HepG2 (cell line): ENCODE measurements at regions not wholly inside any gene's neighbourhood (a gene's known extent, or its start where the extent isn't known, plus 50 kb on each side); places are given as distances from the start of the nearest gene placed in this dataset.

Experiments used
- ATAC-seq: fragments of 200-7000 bp; cut with Tn5 transposase; 3 replicates; pipeline ENCODE4 v1.9.1; 2020; ENCODE audit warnings: mild to moderate bottlenecking, moderate library complexity
- BruUV-seq: library from RNA; stranded (reverse); fragments of 400-500 nt; replicated peaks from 2 replicates; lab custom pipeline; 2021; lab: Mats Ljungman, UMichigan
- CTCF ChIA-PET: fragments of 300-600 bp; formaldehyde crosslinking; extraction: SDS; loops from one replicate; lab custom pipeline; 2021; ENCODE audit warnings: low total read pairs, inconsistent platforms, low intra/inter-chr PET ratio; lab: Yijun Ruan, JAX
- POLR2A ChIA-PET: fragments of 350-600 bp; sonication (Branson Sonifier 250); formaldehyde crosslinking; loops from one replicate; lab custom pipeline; 2020; ENCODE audit warnings: antibody characterized with exemption, inconsistent platforms; lab: Yijun Ruan, JAX
- DNase-seq: peaks from one replicate; pipeline ENCODE4 v3.0.0-alpha.2; 2015; ENCODE audit warnings: low spot score
- FAIRE-seq: peaks from 3 replicates; lab custom pipeline; 2011; peaks lifted over from hg19 to GRCh38; lab: Jason Lieb, UNC
- H2AFZ ChIP-seq: one replicate; pipeline ENCODE4 v1.6.1; 2011; ENCODE audit warnings: low read length, inconsistent platforms
- H3K27ac ChIP-seq: fragments of 300-600 bp; 3 replicates; pipeline ENCODE4 v1.8.0; 2011; ENCODE audit warnings: mixed run types, mild to moderate bottlenecking, mixed read lengths, low read length, inconsistent platforms; ENCODE audit not compliant: insufficient read depth; ENCODE audit errors: extremely low read length
- H3K27me3 ChIP-seq, 2 experiments: fragments of 200-600 bp in 1 of 2; 2 replicates in 1 of 2; 3 replicates in 1 of 2; pipeline versions ENCODE4 v1.6.0 to v1.8.0; 2011; ENCODE audit warnings: low read length in 2 of 2, mild to moderate bottlenecking in 2 of 2, moderate library complexity in 2 of 2, inconsistent platforms in 1 of 2; ENCODE audit not compliant: insufficient read depth in 2 of 2, control insufficient read depth in 1 of 2
- H3K36me3 ChIP-seq, 2 experiments: fragments of 200-600 bp in 1 of 2; replicated peaks in 1 of 2; 2 replicates in 1 of 2; 3 replicates in 1 of 2; pipeline versions ENCODE4 v1.5.1 to v1.8.0; 2011; ENCODE audit warnings: low read length in 2 of 2, inconsistent platforms in 1 of 2; ENCODE audit not compliant: insufficient read depth in 2 of 2, control insufficient read depth in 1 of 2
- H3K4me1 ChIP-seq: 2 replicates; pipeline ENCODE4 v1.5.1; 2012; ENCODE audit warnings: low read length, inconsistent platforms; ENCODE audit not compliant: insufficient read depth
- H3K4me2 ChIP-seq: 2 replicates; pipeline ENCODE4 v1.6.0; 2011; ENCODE audit warnings: low read depth, low read length, inconsistent platforms
- H3K4me3 ChIP-seq, 3 experiments: fragments of 200-600 bp in 1 of 3; sonication (generic), shearing (Covaris generic) in 1 of 3; replicated peaks in 1 of 3; 2 replicates each; pipeline ENCODE4 v1.5.1; 2011 to 2016; ENCODE audit warnings: low read length in 3 of 3, inconsistent platforms in 2 of 3, low read depth in 2 of 3, mild to moderate bottlenecking in 2 of 3, control low read depth in 1 of 3, mixed read lengths in 1 of 3; ENCODE audit not compliant: insufficient read depth in 1 of 3
- H3K79me2 ChIP-seq: one replicate; pipeline ENCODE4 v1.6.1; 2011; ENCODE audit warnings: low read length, inconsistent platforms; ENCODE audit not compliant: insufficient read depth
- H3K9ac ChIP-seq: 2 replicates; pipeline ENCODE4 v1.6.0; 2011; ENCODE audit warnings: mild to moderate bottlenecking, low read depth, low read length, inconsistent platforms; ENCODE audit not compliant: insufficient read depth
- H3K9me3 ChIP-seq: 2 replicates; pipeline ENCODE4 v1.5.1; 2012; ENCODE audit warnings: mild to moderate bottlenecking, low read length
- H4K20me1 ChIP-seq: 2 replicates; pipeline ENCODE4 v1.6.0; 2011; ENCODE audit warnings: inconsistent platforms, mild to moderate bottlenecking, low read length, moderate library complexity; ENCODE audit not compliant: insufficient read depth
- FOXM1 ChIP-seq: sonication (generic); formaldehyde crosslinking; IDR thresholded peaks from 2 replicates; pipeline ENCODE4 v1.5.0; 2020; ENCODE audit warnings: missing genetic modification reagents
- JUNB ChIP-seq: sonication (generic); formaldehyde crosslinking; IDR thresholded peaks from 2 replicates; pipeline ENCODE4 v1.8.0; 2022; ENCODE audit warnings: missing genetic modification reagents, mild to moderate bottlenecking, borderline replicate concordance
- MAFF ChIP-seq: IDR thresholded peaks from 2 replicates; pipeline ENCODE4 v1.6.1; 2011; ENCODE audit warnings: low read depth, low read length, improper control_type of control experiment
- MAFG ChIP-seq: sonication (generic); formaldehyde crosslinking; IDR thresholded peaks from 2 replicates; pipeline ENCODE4 v1.5.1; 2020; ENCODE audit warnings: mild to moderate bottlenecking, missing genetic modification reagents
- MAFK ChIP-seq, 2 experiments: IDR thresholded peaks in 1 of 2; conservative IDR thresholded peaks in 1 of 2; 2 replicates each; pipeline ENCODE4 v1.6.1; 2011; ENCODE audit warnings: improper control_type of control experiment in 2 of 2, low read length in 2 of 2
- MLLT10 ChIP-seq: sonication (generic); formaldehyde crosslinking; IDR thresholded peaks from 2 replicates; pipeline ENCODE4 v1.4.0; 2020; ENCODE audit warnings: missing genetic modification reagents
- POLR2A ChIP-seq, 2 experiments: IDR thresholded peaks; 2 replicates each; pipeline ENCODE4 v1.6.1; 2011; ENCODE audit warnings: low read depth in 2 of 2, low read length in 2 of 2, mild to moderate bottlenecking in 1 of 2, moderate library complexity in 1 of 2; ENCODE audit not compliant: insufficient read depth in 1 of 2
- RAD51 ChIP-seq: fragments of 450-650 bp; IDR thresholded peaks from 2 replicates; pipeline ENCODE4 v1.6.1; 2016; ENCODE audit warnings: borderline replicate concordance
- SOX5 ChIP-seq: IDR thresholded peaks from 2 replicates; pipeline ENCODE4 v1.6.1; 2016; ENCODE audit warnings: borderline replicate concordance
- THYN1 ChIP-seq: sonication (generic); formaldehyde crosslinking; IDR thresholded peaks from 2 replicates; pipeline ENCODE4 v1.8.1; 2023; ENCODE audit warnings: low read depth, mild to moderate bottlenecking, moderate library complexity, missing genetic modification reagents, borderline replicate concordance
- ZFP1 ChIP-seq: IDR thresholded peaks from 2 replicates; pipeline ENCODE4 v1.6.1; 2016
- ZMAT3 ChIP-seq: sonication (generic); formaldehyde crosslinking; conservative IDR thresholded peaks from 2 replicates; pipeline ENCODE4 v1.7.0; 2021; ENCODE audit warnings: missing genetic modification reagents
- ZNF354B ChIP-seq: sonication (generic); formaldehyde crosslinking; IDR thresholded peaks from 2 replicates; pipeline ENCODE4 v1.8.0; 2022; ENCODE audit warnings: mild to moderate bottlenecking, missing genetic modification reagents
- ZNF7 ChIP-seq: IDR thresholded peaks from 2 replicates; pipeline ENCODE4 v1.6.1; 2016; ENCODE audit warnings: missing biosample characterization, missing genetic modification reagents
- ZNF720 ChIP-seq: sonication (generic); formaldehyde crosslinking; IDR thresholded peaks from 2 replicates; pipeline ENCODE4 v1.4.0; 2020; ENCODE audit warnings: missing genetic modification reagents
- WGBS: methylation state at CpG from one replicate; pipeline ENCODE4 v1.1.6; 2017; ENCODE audit warnings: low lambda C conversion rate; 5-methylcytosine and 5-hydroxymethylcytosine counted together
- in situ Hi-C: cut with HindIII; loops from 2 replicates; pipeline ENCODE4 v1.10.0; 2017; ENCODE audit warnings: low pct_unique_long_range_greater_than_20kb; ENCODE audit not compliant: extremely low pct_ligation_motif_present
- intact Hi-C: fragments of 100-400 bp; cut with micrococcal nuclease; formaldehyde crosslinking; loops from one replicate; pipeline ENCODE4 v1.10.0; 2022; ENCODE audit not compliant: unreplicated experiment
- TF ChIP-seq, protein P1 (sequence below): sonication (generic); formaldehyde crosslinking; IDR thresholded peaks from 2 replicates; pipeline ENCODE4 v1.4.0; 2020; ENCODE audit warnings: missing genetic modification reagents, borderline replicate concordance
- TF ChIP-seq, protein P2 (sequence below): IDR thresholded peaks from 2 replicates; pipeline ENCODE4 v1.6.1; 2016; ENCODE audit warnings: mild to moderate bottlenecking, missing biosample characterization, missing genetic modification reagents
- TF ChIP-seq, protein P3 (sequence below): sonication (generic); formaldehyde crosslinking; IDR thresholded peaks from 2 replicates; pipeline ENCODE4 v1.4.0; 2020; ENCODE audit warnings: missing genetic modification reagents
- TF ChIP-seq, protein P4 (sequence below): sonication (generic); formaldehyde crosslinking; IDR thresholded peaks from 2 replicates; pipeline ENCODE4 v1.9.0; 2022; ENCODE audit warnings: missing genetic modification reagents, mild to moderate bottlenecking, borderline replicate concordance

DNA sequence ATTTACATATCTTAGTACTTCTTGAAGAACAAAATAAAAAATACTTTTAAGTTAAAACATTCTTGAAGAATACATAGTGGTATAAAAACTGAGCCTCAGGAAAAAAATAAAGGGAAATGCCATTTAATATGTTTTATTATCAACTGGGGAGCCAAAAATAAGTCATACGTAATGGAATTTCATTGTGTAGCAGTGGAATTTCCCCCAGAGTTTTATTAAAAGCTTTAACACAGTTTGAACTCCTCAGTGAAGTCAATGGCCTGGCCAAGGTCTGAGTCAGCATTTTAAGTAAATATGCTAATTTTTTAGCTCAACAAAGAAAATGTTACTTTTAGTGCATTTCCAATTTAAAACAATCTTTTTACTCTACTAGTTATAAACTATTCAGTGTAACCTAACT is 350.1 kb upstream of the ATP2B1 start:
- Histone ChIP-seq H3K79me2 (no peaks in the 10 kb centered on the region), H3K4me3 (no peak overlapping the region), H3K27me3 (peaks cover 0 to 3% of the 10 kb centered on the region in 2 experiments; a peak in 1 of 5 replicates), H3K4me1 (no peaks in the 10 kb centered on the region), H3K27ac (no peak overlapping the region), H3K4me2 (no peak overlapping the region), H4K20me1 (no peaks in the 10 kb centered on the region), H3K36me3 (no peaks in the 10 kb centered on the region), H3K9me3 (no peaks in the 10 kb centered on the region), H2AFZ (no peak overlapping the region), H3K9ac (no peak overlapping the region)
- BruUV-seq = no TSS peak
- CTCF ChIA-PET = no interaction called here
- FAIRE-seq (no peak), ATAC-seq (no peak), DNase-seq (no peak)
- intact Hi-C loops = no loop called here
- TF ChIP-seq MAFG (CRISPR knock-in tag) (no peak), MAFF (peak; percentile 84), MAFK (conservative IDR thresholded peaks at IDR 0.05 in 1 of 2, IDR thresholded peaks at IDR 0.05 in 1 of 2; ENCODE audit: low read length in 2 of 2) (peak; percentile 78 to 94; a peak in 3 of 4 replicates)
- 82% methylated on average over 1 of the region's 1 CpG for WGBS
- in situ Hi-C loops = no loop called here
- POLR2A ChIA-PET = no interaction called here

DNA sequence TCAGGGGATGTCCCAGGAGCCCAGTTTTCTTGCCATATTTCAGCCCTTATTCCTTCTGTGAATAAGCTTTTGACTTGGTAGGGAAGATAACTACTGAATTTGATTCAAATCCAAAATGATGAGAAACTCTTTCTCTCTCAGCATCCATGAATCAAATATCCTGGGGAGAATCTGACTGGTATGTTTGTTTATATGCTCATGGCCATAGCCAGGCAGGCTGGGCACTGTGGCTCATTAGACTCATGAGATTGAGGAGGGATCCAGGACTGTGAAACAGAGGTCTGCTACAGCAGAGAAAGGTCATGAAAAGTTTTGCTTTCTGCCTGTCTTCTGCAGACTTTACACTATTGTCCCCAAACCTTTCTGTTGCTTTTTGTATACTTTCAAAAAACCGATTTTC is 346.4 kb upstream of the ATP2B1 start:
- Histone ChIP-seq H2AFZ (no peak overlapping the region), H3K9me3 (no peaks in the 10 kb centered on the region), H3K79me2 (no peaks in the 10 kb centered on the region), H3K4me2 (no peak overlapping the region), H3K4me1 (no peaks in the 10 kb centered on the region), H3K9ac (no peak overlapping the region), H3K36me3 (no peaks in the 10 kb centered on the region), H3K4me3 (no peak overlapping the region), H4K20me1 (no peaks in the 10 kb centered on the region), H3K27ac (no peak overlapping the region), H3K27me3 (peaks cover 0 to 3% of the 10 kb centered on the region in 2 experiments; a peak in 1 of 5 replicates)
- intact Hi-C loops (no loop called here), in situ Hi-C loops (no loop called here)
- 0% methylated on average over 1 of the region's 1 CpG for WGBS
- no TSS peak for BruUV-seq
- TF ChIP-seq ZNF354B (CRISPR knock-in tag) (no peak), THYN1 (CRISPR knock-in tag) (no peak), SOX5 (CRISPR knock-in tag) (no peak), ZNF720 (CRISPR knock-in tag) (no peak), ZFP1 (CRISPR knock-in tag) (no peak), RAD51 (no peak), ZNF7 (no peak), JUNB (no peak), ZMAT3 (no peak), POLR2A (IDR thresholded peaks at IDR 0.05; ENCODE audit: insufficient read depth in 1 of 2, low read depth in 2 of 2, low read length in 2 of 2) (no peak), MLLT10 (no peak), FOXM1 (CRISPR knock-in tag) (no peak)
- TF ChIP-seq, protein P1, sequence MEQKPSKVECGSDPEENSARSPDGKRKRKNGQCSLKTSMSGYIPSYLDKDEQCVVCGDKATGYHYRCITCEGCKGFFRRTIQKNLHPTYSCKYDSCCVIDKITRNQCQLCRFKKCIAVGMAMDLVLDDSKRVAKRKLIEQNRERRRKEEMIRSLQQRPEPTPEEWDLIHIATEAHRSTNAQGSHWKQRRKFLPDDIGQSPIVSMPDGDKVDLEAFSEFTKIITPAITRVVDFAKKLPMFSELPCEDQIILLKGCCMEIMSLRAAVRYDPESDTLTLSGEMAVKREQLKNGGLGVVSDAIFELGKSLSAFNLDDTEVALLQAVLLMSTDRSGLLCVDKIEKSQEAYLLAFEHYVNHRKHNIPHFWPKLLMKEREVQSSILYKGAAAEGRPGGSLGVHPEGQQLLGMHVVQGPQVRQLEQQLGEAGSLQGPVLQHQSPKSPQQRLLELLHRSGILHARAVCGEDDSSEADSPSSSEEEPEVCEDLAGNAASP (CRISPR knock-in tag) = no peak
- TF ChIP-seq, protein P2, sequence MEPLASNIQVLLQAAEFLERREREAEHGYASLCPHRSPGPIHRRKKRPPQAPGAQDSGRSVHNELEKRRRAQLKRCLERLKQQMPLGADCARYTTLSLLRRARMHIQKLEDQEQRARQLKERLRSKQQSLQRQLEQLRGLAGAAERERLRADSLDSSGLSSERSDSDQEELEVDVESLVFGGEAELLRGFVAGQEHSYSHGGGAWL (CRISPR knock-in tag) = no peak
- TF ChIP-seq, protein P3, sequence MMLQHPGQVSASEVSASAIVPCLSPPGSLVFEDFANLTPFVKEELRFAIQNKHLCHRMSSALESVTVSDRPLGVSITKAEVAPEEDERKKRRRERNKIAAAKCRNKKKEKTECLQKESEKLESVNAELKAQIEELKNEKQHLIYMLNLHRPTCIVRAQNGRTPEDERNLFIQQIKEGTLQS (CRISPR knock-in tag) = no peak
- TF ChIP-seq, protein P4, sequence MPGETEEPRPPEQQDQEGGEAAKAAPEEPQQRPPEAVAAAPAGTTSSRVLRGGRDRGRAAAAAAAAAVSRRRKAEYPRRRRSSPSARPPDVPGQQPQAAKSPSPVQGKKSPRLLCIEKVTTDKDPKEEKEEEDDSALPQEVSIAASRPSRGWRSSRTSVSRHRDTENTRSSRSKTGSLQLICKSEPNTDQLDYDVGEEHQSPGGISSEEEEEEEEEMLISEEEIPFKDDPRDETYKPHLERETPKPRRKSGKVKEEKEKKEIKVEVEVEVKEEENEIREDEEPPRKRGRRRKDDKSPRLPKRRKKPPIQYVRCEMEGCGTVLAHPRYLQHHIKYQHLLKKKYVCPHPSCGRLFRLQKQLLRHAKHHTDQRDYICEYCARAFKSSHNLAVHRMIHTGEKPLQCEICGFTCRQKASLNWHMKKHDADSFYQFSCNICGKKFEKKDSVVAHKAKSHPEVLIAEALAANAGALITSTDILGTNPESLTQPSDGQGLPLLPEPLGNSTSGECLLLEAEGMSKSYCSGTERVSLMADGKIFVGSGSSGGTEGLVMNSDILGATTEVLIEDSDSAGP = no peak
- FAIRE-seq (no peak), ATAC-seq (no peak), DNase-seq (no peak)
- CTCF ChIA-PET = no interaction called here
- POLR2A ChIA-PET = no interaction called here
